Uterus (tissue), 3 donors: ENCODE measurements at regions not wholly inside any gene's neighbourhood (a gene's known extent, or its start where the extent isn't known, plus 50 kb on each side); places are given as distances from the start of the nearest gene placed in this dataset.
A peak's percentile ranks its signal among the peaks of the same experiment; 100 is the strongest.

ENCODE experiments used
- DNase-seq, 2 donors: peaks; one replicate each; pipeline ENCODE4 v3.0.0-alpha.2; 2019 to 2020
- H3K27ac ChIP-seq, 2 donors: fragments of 200-600 bp; sonication (generic); 1 replicate in 1 of 2; 2 replicates in 1 of 2; pipeline ENCODE4 v1.5.1; 2016 to 2018
- H3K27me3 ChIP-seq, 2 donors: fragments of 200-600 bp; sonication (generic); one replicate each; pipeline ENCODE4 v1.5.1; 2018 to 2019; ENCODE audit warnings: control low read depth in 1 of 2
- H3K36me3 ChIP-seq, 2 donors: fragments of 200-600 bp; sonication (generic); one replicate each; pipeline ENCODE4 v1.5.1; 2019; ENCODE audit warnings: control low read depth in 1 of 2
- H3K4me1 ChIP-seq, 2 donors: fragments of 200-600 bp; sonication (generic); one replicate each; pipeline ENCODE4 v1.5.1; 2018 to 2019; ENCODE audit warnings: control low read depth in 1 of 2
- H3K4me3 ChIP-seq, 2 donors: fragments of 200-600 bp; sonication (generic); 1 replicate in 1 of 2; 2 replicates in 1 of 2; pipeline ENCODE4 v1.5.1; 2018 to 2019; ENCODE audit warnings: mild to moderate bottlenecking in 1 of 2
- H3K9me3 ChIP-seq, 2 donors: fragments of 200-600 bp; sonication (generic); one replicate each; pipeline ENCODE4 v1.5.1; 2019; ENCODE audit warnings: control low read depth in 1 of 2
- POLR2A ChIP-seq, 2 donors: fragments of 450-650 bp; IDR thresholded peaks; one replicate each; pipeline ENCODE4 v1.6.1; 2016; ENCODE audit warnings: antibody characterized with exemption in 2 of 2, mild to moderate bottlenecking in 1 of 2, moderate library complexity in 1 of 2
- intact Hi-C: fragments of 100-400 bp; cut with DNase I; formaldehyde crosslinking; loops from one replicate; pipeline ENCODE4 v1.15.1; 2023; ENCODE audit warnings: low total_unique reads
- TF ChIP-seq, protein P1 (sequence below), 4 experiments: fragments of 200-600 bp in 2 of 4; fragments of 450-650 bp in 2 of 4; sonication (generic) in 2 of 4; IDR thresholded peaks; one replicate each; pipeline ENCODE4 v1.5.1; 2016 to 2019; ENCODE audit warnings: antibody characterized with exemption in 4 of 4, mild to moderate bottlenecking in 2 of 4, moderate library complexity in 1 of 4
- donor health status: DM: yes; HTN: yes; CAD: no.

DNA sequence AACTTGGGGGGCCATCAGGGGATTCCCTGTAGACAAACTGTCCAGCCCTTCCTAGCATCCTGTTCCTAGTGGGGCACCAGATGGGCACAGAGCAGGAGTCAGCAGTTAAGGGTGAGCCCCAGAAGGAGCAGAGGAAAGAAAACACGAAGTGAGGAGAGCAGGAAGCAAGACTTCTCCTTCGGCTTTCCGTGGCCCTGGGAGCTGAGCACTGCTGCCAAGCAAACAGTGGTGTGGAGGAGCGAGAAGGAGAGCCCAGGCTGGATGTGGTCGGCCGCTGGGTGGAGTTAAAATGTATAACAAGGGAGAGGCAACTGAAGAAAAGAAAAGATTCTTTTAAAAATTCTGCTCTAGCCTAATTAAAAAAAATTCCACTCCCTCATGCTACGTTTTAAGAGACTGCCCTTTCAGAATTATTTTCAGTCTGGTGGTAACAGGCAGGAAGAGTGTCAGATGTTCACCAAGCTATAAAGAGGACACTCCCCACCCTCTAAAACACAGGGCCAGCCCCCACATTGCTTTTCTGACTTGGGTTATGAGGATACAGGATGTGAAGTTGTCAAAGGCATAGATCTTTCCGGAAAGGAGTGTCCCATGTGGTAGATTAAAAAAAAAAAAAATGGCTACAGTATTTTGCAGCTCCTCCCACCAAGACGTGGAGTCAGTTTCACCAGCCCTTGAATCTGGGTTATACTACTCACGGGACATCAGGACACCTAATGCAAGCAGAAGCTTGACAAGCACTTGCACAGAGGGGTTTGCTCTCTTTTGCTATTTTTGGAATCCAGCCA, 74.9 kb upstream of the ZFHX3 start:
- Histone ChIP-seq H3K36me3 (no peaks in the 10 kb centered on the region), H3K4me1 (peaks cover 0 to 5% of the 10 kb centered on the region in 2 donors), H3K9me3 (no peaks in the 10 kb centered on the region), H3K27ac (peak overlapping the region in 1 of 2 donors; percentile 56), H3K27me3 (no peaks in the 10 kb centered on the region), H3K4me3 (no peak overlapping the region)
- peak in 1 of 2 donors; percentile 25 for DNase-seq
- intact Hi-C loops, result no loop called here
- TF ChIP-seq, protein P1, sequence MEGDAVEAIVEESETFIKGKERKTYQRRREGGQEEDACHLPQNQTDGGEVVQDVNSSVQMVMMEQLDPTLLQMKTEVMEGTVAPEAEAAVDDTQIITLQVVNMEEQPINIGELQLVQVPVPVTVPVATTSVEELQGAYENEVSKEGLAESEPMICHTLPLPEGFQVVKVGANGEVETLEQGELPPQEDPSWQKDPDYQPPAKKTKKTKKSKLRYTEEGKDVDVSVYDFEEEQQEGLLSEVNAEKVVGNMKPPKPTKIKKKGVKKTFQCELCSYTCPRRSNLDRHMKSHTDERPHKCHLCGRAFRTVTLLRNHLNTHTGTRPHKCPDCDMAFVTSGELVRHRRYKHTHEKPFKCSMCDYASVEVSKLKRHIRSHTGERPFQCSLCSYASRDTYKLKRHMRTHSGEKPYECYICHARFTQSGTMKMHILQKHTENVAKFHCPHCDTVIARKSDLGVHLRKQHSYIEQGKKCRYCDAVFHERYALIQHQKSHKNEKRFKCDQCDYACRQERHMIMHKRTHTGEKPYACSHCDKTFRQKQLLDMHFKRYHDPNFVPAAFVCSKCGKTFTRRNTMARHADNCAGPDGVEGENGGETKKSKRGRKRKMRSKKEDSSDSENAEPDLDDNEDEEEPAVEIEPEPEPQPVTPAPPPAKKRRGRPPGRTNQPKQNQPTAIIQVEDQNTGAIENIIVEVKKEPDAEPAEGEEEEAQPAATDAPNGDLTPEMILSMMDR (IDR thresholded peaks at IDR 0.05), result peak in 1 of 4 experiments; percentile 7
- TF ChIP-seq POLR2A (IDR thresholded peaks at IDR 0.05), result no peak

DNA sequence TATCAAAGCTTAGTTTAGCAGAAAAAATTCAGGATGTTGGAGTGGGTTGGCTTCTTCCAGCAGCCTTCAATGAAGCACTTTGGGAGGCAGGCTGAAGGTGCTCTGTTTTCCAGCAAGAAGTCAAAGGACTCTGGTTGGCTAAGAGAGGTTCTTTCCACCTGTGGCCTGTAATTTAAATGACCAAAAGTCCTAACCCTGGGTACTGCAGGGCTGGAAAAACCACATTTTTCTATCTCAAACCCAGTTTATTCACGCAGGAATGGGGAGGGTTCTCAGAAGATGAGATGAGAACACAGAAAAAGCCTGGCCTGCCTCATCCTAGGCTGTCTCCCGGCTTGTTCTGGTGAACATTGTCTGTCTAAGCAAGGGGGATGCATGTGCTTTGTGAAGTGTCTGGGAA, 68.6 kb upstream of the ZFHX3 start:
- no peaks in the 10 kb centered on the region for H3K27me3 ChIP-seq
- TF ChIP-seq, protein P1 (IDR thresholded peaks at IDR 0.05), result no peak
- no peak for TF ChIP-seq POLR2A (IDR thresholded peaks at IDR 0.05)
- DNase-seq, result no peak
- H3K4me3 ChIP-seq, result no peak overlapping the region
- H3K27ac ChIP-seq, result no peak overlapping the region
- no peaks in the 10 kb centered on the region for H3K9me3 ChIP-seq
- no peaks in the 10 kb centered on the region for H3K4me1 ChIP-seq
- H3K36me3 ChIP-seq, result no peaks in the 10 kb centered on the region
- intact Hi-C loops, result no loop called here

DNA sequence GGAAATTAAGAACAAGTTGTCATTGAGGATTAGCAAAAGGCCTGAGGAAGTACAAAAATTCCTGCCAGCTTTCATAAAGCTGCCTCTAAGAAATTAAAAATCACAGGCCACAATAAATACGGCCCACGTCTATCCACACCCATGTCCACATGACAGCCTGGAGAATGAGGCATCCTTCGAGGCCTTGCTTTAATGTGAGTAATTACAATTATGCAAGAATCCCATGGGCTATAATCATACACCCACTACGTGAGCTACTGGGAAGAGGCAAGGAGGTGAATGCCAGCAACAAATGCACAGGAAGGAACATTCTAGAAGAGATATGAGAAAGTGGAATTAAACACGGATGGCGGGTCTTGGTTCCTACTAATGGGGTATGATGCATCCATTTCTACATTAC, 65.4 kb upstream of the ZFHX3 start:
- Histone ChIP-seq H3K27ac (no peak overlapping the region), H3K4me1 (no peaks in the 10 kb centered on the region), H3K4me3 (no peak overlapping the region), H3K27me3 (no peaks in the 10 kb centered on the region), H3K9me3 (no peaks in the 10 kb centered on the region), H3K36me3 (no peaks in the 10 kb centered on the region)
- DNase-seq, result no peak
- intact Hi-C loops, result no loop called here
- TF ChIP-seq POLR2A (IDR thresholded peaks at IDR 0.05), result no peak
- TF ChIP-seq, protein P1 (IDR thresholded peaks at IDR 0.05), result no peak

DNA sequence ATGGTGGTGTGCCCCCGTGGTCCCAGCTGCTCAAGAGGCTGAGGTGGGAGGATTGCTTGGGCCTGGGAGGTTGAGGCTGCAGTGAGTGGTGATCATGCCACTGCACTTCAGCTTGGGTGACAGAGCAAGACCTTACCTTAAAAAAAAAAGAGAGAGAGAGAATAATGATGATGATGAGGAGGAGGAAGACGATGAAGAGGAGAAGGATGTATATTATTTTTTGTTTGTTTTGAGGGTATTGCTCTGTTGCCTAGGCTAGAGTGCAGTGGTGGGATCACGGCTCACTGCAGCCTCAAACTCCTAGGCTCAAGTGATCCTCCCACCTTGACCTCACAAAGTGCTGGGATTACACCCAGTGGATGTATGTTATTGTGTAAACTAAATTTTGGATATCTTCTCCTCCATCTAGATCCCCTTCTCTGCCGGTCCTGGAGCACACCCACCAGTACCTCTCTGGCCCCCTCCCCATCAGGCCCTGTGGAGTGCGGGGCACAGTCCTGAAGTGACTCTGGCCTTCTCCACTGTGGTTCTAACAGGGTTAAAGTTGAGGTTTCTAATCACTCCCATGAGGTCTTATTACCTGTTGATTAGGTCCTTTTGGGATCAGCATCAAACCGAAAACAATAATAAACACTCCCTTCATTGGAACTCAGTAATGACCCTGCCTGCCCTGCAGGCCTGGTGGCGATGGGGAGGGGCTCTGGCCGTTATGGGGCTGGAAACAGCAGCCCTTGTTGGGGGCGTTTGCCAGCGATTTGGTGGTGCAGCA, 60.5 kb upstream of the ZFHX3 start:
- intact Hi-C loops, result no loop called here
- no peaks in the 10 kb centered on the region for H3K9me3 ChIP-seq
- no peak for DNase-seq
- no peaks in the 10 kb centered on the region for H3K4me1 ChIP-seq
- H3K27me3 ChIP-seq, result no peaks in the 10 kb centered on the region
- TF ChIP-seq, protein P1 (IDR thresholded peaks at IDR 0.05), result no peak
- no peak for TF ChIP-seq POLR2A (IDR thresholded peaks at IDR 0.05)
- no peak overlapping the region for H3K4me3 ChIP-seq
- H3K36me3 ChIP-seq, result no peaks in the 10 kb centered on the region
- H3K27ac ChIP-seq, result no peak overlapping the region

DNA sequence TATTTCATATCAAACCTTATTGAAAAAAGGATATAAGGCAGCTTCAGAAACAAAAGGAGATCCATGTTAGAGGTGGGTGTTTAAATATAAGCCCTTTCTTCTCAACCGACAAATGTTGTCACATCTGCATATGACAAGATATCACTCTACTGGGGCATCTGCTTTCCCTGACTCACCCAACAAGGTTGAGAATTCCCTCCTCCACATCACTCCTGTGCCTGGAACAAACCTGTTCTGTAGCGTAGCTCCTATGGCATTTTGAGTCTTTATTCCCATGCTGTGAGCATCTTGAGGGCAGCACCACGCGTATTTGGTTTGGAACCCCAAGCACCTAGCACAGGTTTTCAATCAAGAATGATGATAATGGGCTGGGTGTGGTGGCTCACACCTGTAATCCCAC, 59.4 kb upstream of the ZFHX3 start:
- TF ChIP-seq, protein P1 (IDR thresholded peaks at IDR 0.05), result no peak
- TF ChIP-seq POLR2A (IDR thresholded peaks at IDR 0.05), result no peak
- intact Hi-C loops, result no loop called here

More for the DNA sequence above, 59.4 kb upstream of the ZFHX3 start:
- Histone ChIP-seq H3K36me3 (no peaks in the 10 kb centered on the region), H3K27ac (no peak overlapping the region), H3K27me3 (no peaks in the 10 kb centered on the region), H3K9me3 (no peaks in the 10 kb centered on the region), H3K4me1 (no peaks in the 10 kb centered on the region), H3K4me3 (no peak overlapping the region)
- DNase-seq, result no peak
